Kidney (tissue), 13 donors: ENCODE measurements at regions not wholly inside any gene's neighbourhood (a gene's known extent, or its start where the extent isn't known, plus 50 kb on each side); places are given as distances from the start of the nearest gene placed in this dataset.
A peak's percentile ranks its signal among the peaks of the same experiment; 100 is the strongest.
"Not testable (repeated sequence)": the region's sequence is repeated elsewhere in the genome, so short reads cannot be mapped to it uniquely, and the experiment has no call there.

Experiments used
- DNase-seq, 5 donors: peaks; one replicate each; pipeline ENCODE4 v3.0.0-alpha.2; 2013 to 2020
- FAIRE-seq: peaks from 2 replicates; lab custom pipeline; 2012; peaks lifted over from hg19 to GRCh38; lab: Jason Lieb, UNC
- H3K27ac ChIP-seq, 2 donors: one replicate each; pipeline ENCODE4 v1.7.0; 2013; ENCODE audit warnings: low read depth in 2 of 2, low read length in 2 of 2, inconsistent platforms in 1 of 2
- H3K27me3 ChIP-seq: one replicate; pipeline ENCODE4 v1.7.1; 2013; ENCODE audit warnings: low read length, inconsistent platforms; ENCODE audit not compliant: control insufficient read depth, insufficient read depth
- H3K36me3 ChIP-seq, 3 donors: one replicate each; pipeline versions ENCODE4 v1.7.0 to v1.7.1; 2013; ENCODE audit warnings: low read length in 3 of 3, control low read depth in 1 of 3, inconsistent platforms in 1 of 3; ENCODE audit not compliant: insufficient read depth in 3 of 3, control insufficient read depth in 2 of 3
- H3K4me1 ChIP-seq, 3 donors: one replicate each; pipeline versions ENCODE4 v1.7.0 to v1.7.1; 2013; ENCODE audit warnings: low read length in 3 of 3, inconsistent platforms in 1 of 3, low read depth in 1 of 3; ENCODE audit not compliant: control insufficient read depth in 2 of 3, insufficient read depth in 2 of 3
- H3K4me3 ChIP-seq, 3 donors: one replicate each; pipeline versions ENCODE4 v1.7.0 to v1.8.1; 2013; ENCODE audit warnings: low read length in 3 of 3, control low read depth in 1 of 3, inconsistent platforms in 1 of 3
- H3K9ac ChIP-seq, 3 donors: one replicate each; pipeline versions ENCODE4 v1.7.0 to v1.7.1; 2013; ENCODE audit warnings: low read length in 3 of 3, control low read depth in 1 of 3, inconsistent platforms in 1 of 3
- H3K9me3 ChIP-seq, 3 donors: one replicate each; pipeline versions ENCODE4 v1.7.0 to v1.7.1; 2013; ENCODE audit warnings: low read length in 3 of 3, control low read depth in 1 of 3, inconsistent platforms in 1 of 3; ENCODE audit not compliant: control insufficient read depth in 2 of 3, insufficient read depth in 1 of 3
- CTCF ChIP-seq: IDR thresholded peaks from 3 replicates; pipeline ENCODE4 v1.5.1; 2012; ENCODE audit warnings: mild to moderate bottlenecking, moderate library complexity, borderline replicate concordance; ENCODE audit not compliant: insufficient read depth; ENCODE audit errors: extremely low read depth
- intact Hi-C: fragments of 100-400 bp; cut with DNase I; formaldehyde crosslinking; loops from one replicate; pipeline ENCODE4 v1.11.1; 2022
- donor health status: control.
- donor health status: control.
- donor health status: control.
- donor health status: control.
- donor health status: control.
- donor health status: DM: yes; HTN: yes; CAD: no.
- donor health status: Normal renal cell carcinoma (clear cell type).

- Histone ChIP-seq H3K36me3 (no peaks in the 10 kb centered on the region), H3K4me3 (no peak overlapping the region), H3K27ac (no peak overlapping the region), H3K9ac (no peak overlapping the region), H3K4me1 (no peaks in the 10 kb centered on the region), H3K9me3 (no peaks in the 10 kb centered on the region), H3K27me3 (no peaks in the 10 kb centered on the region)
- no peak for TF ChIP-seq CTCF
- no peak for DNase-seq
- intact Hi-C loops, result no loop called here
- no peak for FAIRE-seq
Measured at GRCh38 chr4:122083351-122083750, 68.8 kb upstream of the BLTP1 start.

GRCh38 chr4:122082661-122083060 is 69.5 kb upstream of the BLTP1 start:
- intact Hi-C loops, result no loop called here
- FAIRE-seq (no peak), DNase-seq (no peak)
- Histone ChIP-seq H3K4me3 (no peak overlapping the region), H3K36me3 (no peaks in the 10 kb centered on the region), H3K4me1 (no peaks in the 10 kb centered on the region), H3K9me3 (no peaks in the 10 kb centered on the region), H3K27ac (no peak overlapping the region), H3K27me3 (no peaks in the 10 kb centered on the region), H3K9ac (no peak overlapping the region)
- no peak for TF ChIP-seq CTCF

GRCh38 chr4:122077653-122078052 is 74.5 kb upstream of the BLTP1 start:
- H3K27me3 ChIP-seq, intact Hi-C loops, FAIRE-seq, DNase-seq, H3K9ac ChIP-seq, H3K36me3 ChIP-seq, H3K4me1 ChIP-seq, H3K9me3 ChIP-seq, H3K4me3 ChIP-seq, H3K27ac ChIP-seq: not testable (repeated sequence)

- FAIRE-seq, H3K27ac ChIP-seq, intact Hi-C loops, H3K9ac ChIP-seq, H3K4me3 ChIP-seq, H3K36me3 ChIP-seq, H3K9me3 ChIP-seq, H3K27me3 ChIP-seq, H3K4me1 ChIP-seq: not testable (repeated sequence)
- peak in 3 of 5 donors; percentile 38 to 85 (median 62) for DNase-seq
Measured at GRCh38 chr4:122076835-122077234, 75.3 kb upstream of the BLTP1 start.

GRCh38 chr4:122073615-122074014 is 78.5 kb upstream of the BLTP1 start:
- intact Hi-C loops, result no loop called here
- TF ChIP-seq CTCF, result no peak
- FAIRE-seq, result no peak
- no peak for DNase-seq
- Histone ChIP-seq H3K27ac (no peak overlapping the region), H3K27me3 (no peaks in the 10 kb centered on the region), H3K36me3 (no peaks in the 10 kb centered on the region), H3K9ac (no peak overlapping the region), H3K9me3 (no peaks in the 10 kb centered on the region), H3K4me1 (no peaks in the 10 kb centered on the region), H3K4me3 (no peak overlapping the region)
